GM18868 (cell line): ENCODE measurements at regions not wholly inside any gene's neighbourhood (a gene's known extent, or its start where the extent isn't known, plus 50 kb on each side); places are given as distances from the start of the nearest gene placed in this dataset.
"Not testable (repeated sequence)": the region's sequence is repeated elsewhere in the genome, so short reads cannot be mapped to it uniquely, and the experiment has no call there.

ENCODE experiments used
- ATAC-seq: cut with Tn5 transposase; IDR thresholded peaks from one replicate; pipeline ENCODE4 v1.9.1; 2021; ENCODE audit warnings: mild to moderate bottlenecking, moderate library complexity; ENCODE audit not compliant: unreplicated experiment

- ATAC-seq: no peak
Observed at GRCh38 chr21:17189963-17190362, 322.9 kb upstream of the CXADR start.

GRCh38 chr21:17191346-17191993, 321.4 kb upstream of the CXADR start:
- no peak for ATAC-seq

GRCh38 chr21:17195351-17195750, 317.5 kb upstream of the CXADR start:
- no peak for ATAC-seq

- ATAC-seq: no peak
Observed at GRCh38 chr21:17195976-17196375, 316.9 kb upstream of the CXADR start.

- no peak for ATAC-seq
Observed at GRCh38 chr21:17196623-17197022, 316.2 kb upstream of the CXADR start.

- no peak for ATAC-seq
Observed at GRCh38 chr21:17197996-17198395, 314.8 kb upstream of the CXADR start.

GRCh38 chr21:17200250-17200649, 312.6 kb upstream of the CXADR start:
- no peak for ATAC-seq

GRCh38 chr21:17201741-17202260, 311.0 kb upstream of the CXADR start:
- ATAC-seq: no peak

- ATAC-seq: no peak
Observed at GRCh38 chr21:17214801-17215200, 298.0 kb upstream of the CXADR start.

- not testable (repeated sequence) for ATAC-seq
Observed at GRCh38 chr21:17219050-17219449, 293.8 kb upstream of the CXADR start.

GRCh38 chr21:17231124-17231523, 281.7 kb upstream of the CXADR start:
- no peak for ATAC-seq

GRCh38 chr21:17231771-17232170, 281.1 kb upstream of the CXADR start:
- no peak for ATAC-seq

GRCh38 chr21:17238468-17238867, 274.4 kb upstream of the CXADR start:
- ATAC-seq: no peak

- ATAC-seq: no peak
Observed at GRCh38 chr21:17250778-17251241, 262.0 kb upstream of the CXADR start.

GRCh38 chr21:17257784-17258183, 255.1 kb upstream of the CXADR start:
- no peak for ATAC-seq

- ATAC-seq: no peak
Observed at GRCh38 chr21:17264182-17264581, 248.7 kb upstream of the CXADR start.

- ATAC-seq: no peak
Observed at GRCh38 chr21:17269760-17270159, 243.1 kb upstream of the CXADR start.

- no peak for ATAC-seq
Observed at GRCh38 chr21:17270229-17270628, 242.6 kb upstream of the CXADR start.

GRCh38 chr21:17279663-17280062, 233.2 kb upstream of the CXADR start:
- ATAC-seq: no peak

GRCh38 chr21:17293016-17293562, 219.8 kb upstream of the CXADR start:
- not testable (repeated sequence) for ATAC-seq

- no peak for ATAC-seq
Observed at GRCh38 chr21:17295997-17296396, 216.8 kb upstream of the CXADR start.

GRCh38 chr21:17299576-17299975, 213.3 kb upstream of the CXADR start:
- not testable (repeated sequence) for ATAC-seq

- not testable (repeated sequence) for ATAC-seq
Observed at GRCh38 chr21:17327715-17328114, 185.1 kb upstream of the CXADR start.
